ENCODE measurements at regions not wholly inside any gene's neighbourhood (a gene's known extent, or its start where the extent isn't known, plus 50 kb on each side); places are given as distances from the start of the nearest gene placed in this dataset.

DNA sequence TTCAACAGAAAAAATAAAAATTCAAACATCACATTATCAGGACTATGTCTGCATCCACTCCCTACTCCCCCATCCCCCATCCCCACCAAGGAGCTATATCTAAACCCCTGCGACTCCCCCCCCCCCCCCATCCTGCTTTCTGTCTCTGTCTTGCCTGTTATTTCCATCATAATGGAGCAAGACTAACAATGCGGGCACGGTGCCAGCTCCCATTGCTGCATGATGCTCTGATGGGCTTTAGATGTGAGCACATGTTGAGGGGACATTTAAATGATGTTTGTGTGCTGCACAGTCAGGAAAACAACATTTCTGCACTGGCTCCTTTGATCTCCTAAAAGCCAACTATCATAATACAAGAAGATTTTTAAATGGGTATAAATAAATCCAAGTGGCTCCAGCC lies 644.2 kb upstream of the SETBP1 start:
- Histone ChIP-seq H3K4me3 (ENCODE audit: low read length in 2 of 2) (no peak overlapping the region), H3K9me3 (replicated peaks in 1 of 2; ENCODE audit: control insufficient read depth in 2 of 2, insufficient read depth in 1 of 2, low read depth in 1 of 2, low read length in 2 of 2) (no peaks in the 10 kb centered on the region), H3K4ac (ENCODE audit: low read length) (no peak overlapping the region), H2BK15ac (ENCODE audit: low read length) (no peak overlapping the region), H3K79me1 (ENCODE audit: low read depth, low read length) (no peaks in the 10 kb centered on the region), H3K4me1 (ENCODE audit: control insufficient read depth in 2 of 2, insufficient read depth in 1 of 2, low read depth in 1 of 2, low read length in 2 of 2) (peaks cover 5 to 6% of the 10 kb centered on the region in 2 donors), H3K4me2 (ENCODE audit: insufficient read depth, low read length, poor library complexity, severe bottlenecking) (no peak overlapping the region), H2AK5ac (ENCODE audit: low read depth, low read length) (no peak overlapping the region), H3K14ac (ENCODE audit: low read length) (no peak overlapping the region), H2BK120ac (ENCODE audit: low read depth, low read length) (no peak overlapping the region), H2BK5ac (ENCODE audit: low read length) (no peak overlapping the region), H2BK12ac (ENCODE audit: low read length) (no peak overlapping the region), H3K18ac (ENCODE audit: low read length) (no peak overlapping the region), H3K9ac (ENCODE audit: low read depth, low read length, poor library complexity) (no peak overlapping the region), H3K27me3 (ENCODE audit: control insufficient read depth in 3 of 3, insufficient read depth in 3 of 3, low read depth in 1 of 3, low read length in 3 of 3) (no peaks in the 10 kb centered on the region), H3K27ac (replicated peaks; ENCODE audit: low read length) (no peak overlapping the region), H2AFZ (ENCODE audit: low read length) (no peak overlapping the region), H4K91ac (ENCODE audit: low read depth, low read length, poor library complexity) (no peak overlapping the region), H4K8ac (ENCODE audit: low read depth, low read length) (no peak overlapping the region), H3K23ac (ENCODE audit: low read depth, low read length, poor library complexity) (no peak overlapping the region), H3K36me3 (replicated peaks in 1 of 2; ENCODE audit: control insufficient read depth in 2 of 2, insufficient read depth in 2 of 2, low read length in 2 of 2) (no peaks in the 10 kb centered on the region)
- no peak for DNase-seq (ENCODE audit: low spot score)
- no CpG with 5 or more reads among the region's 3 CpGs for WGBS, 2 donors (ENCODE audit: extremely low coverage in 2 of 2, insufficient read length in 2 of 2, insufficient replicate concordance in 1 of 2)

DNA sequence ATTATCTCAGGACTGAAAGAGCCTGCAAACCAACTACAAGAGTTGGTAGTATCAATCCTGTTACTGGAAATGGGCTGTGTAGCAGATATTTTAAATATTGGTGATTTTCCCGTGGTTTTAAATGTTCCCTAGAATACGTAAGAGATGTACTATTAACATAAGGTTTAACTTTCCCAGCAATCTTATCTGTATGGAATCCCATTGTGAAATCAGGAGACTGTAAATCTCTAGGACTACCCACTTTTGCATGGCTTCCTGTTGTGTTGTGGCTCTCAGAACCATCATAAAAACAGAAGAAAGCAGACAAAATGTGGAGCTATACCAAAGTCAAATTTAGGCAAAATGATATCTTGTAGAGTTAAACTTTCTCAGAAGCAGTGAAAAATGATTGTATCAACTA lies 641.5 kb upstream of the SETBP1 start:
- no peak overlapping the region for H2BK12ac ChIP-seq (ENCODE audit: low read length)
- H3K27ac ChIP-seq (replicated peaks; ENCODE audit: low read length): no peak overlapping the region
- H4K91ac ChIP-seq (ENCODE audit: low read depth, low read length, poor library complexity): no peak overlapping the region
- H3K36me3 ChIP-seq (replicated peaks in 1 of 2; ENCODE audit: control insufficient read depth in 2 of 2, insufficient read depth in 2 of 2, low read length in 2 of 2): no peaks in the 10 kb centered on the region
- no peak overlapping the region for H2AFZ ChIP-seq (ENCODE audit: low read length)
- H3K23ac ChIP-seq (ENCODE audit: low read depth, low read length, poor library complexity): no peak overlapping the region
- H2BK5ac ChIP-seq (ENCODE audit: low read length): no peak overlapping the region
- no peak overlapping the region for H3K14ac ChIP-seq (ENCODE audit: low read length)
- H2BK120ac ChIP-seq (ENCODE audit: low read depth, low read length): no peak overlapping the region
- H3K4me3 ChIP-seq (ENCODE audit: low read length in 2 of 2): no peak overlapping the region
- H3K4ac ChIP-seq (ENCODE audit: low read length): no peak overlapping the region
- peaks cover 1 to 7% of the 10 kb centered on the region in 2 donors for H3K4me1 ChIP-seq (ENCODE audit: control insufficient read depth in 2 of 2, insufficient read depth in 1 of 2, low read depth in 1 of 2, low read length in 2 of 2)
- H3K9me3 ChIP-seq (replicated peaks in 1 of 2; ENCODE audit: control insufficient read depth in 2 of 2, insufficient read depth in 1 of 2, low read depth in 1 of 2, low read length in 2 of 2): no peaks in the 10 kb centered on the region
- WGBS, 2 donors (ENCODE audit: extremely low coverage in 2 of 2, insufficient read length in 2 of 2, insufficient replicate concordance in 1 of 2): no CpG with 5 or more reads among the region's 2 CpGs
- H4K8ac ChIP-seq (ENCODE audit: low read depth, low read length): no peak overlapping the region
- H3K79me1 ChIP-seq (ENCODE audit: low read depth, low read length): no peaks in the 10 kb centered on the region
- no peaks in the 10 kb centered on the region for H3K27me3 ChIP-seq (ENCODE audit: control insufficient read depth in 3 of 3, insufficient read depth in 3 of 3, low read depth in 1 of 3, low read length in 3 of 3)
- H2AK5ac ChIP-seq (ENCODE audit: low read depth, low read length): no peak overlapping the region
- no peak overlapping the region for H2BK15ac ChIP-seq (ENCODE audit: low read length)
- H3K18ac ChIP-seq (ENCODE audit: low read length): no peak overlapping the region
- H3K4me2 ChIP-seq (ENCODE audit: insufficient read depth, low read length, poor library complexity, severe bottlenecking): no peak overlapping the region
- no peak overlapping the region for H3K9ac ChIP-seq (ENCODE audit: low read depth, low read length, poor library complexity)
- no peak for DNase-seq (ENCODE audit: low spot score)

DNA sequence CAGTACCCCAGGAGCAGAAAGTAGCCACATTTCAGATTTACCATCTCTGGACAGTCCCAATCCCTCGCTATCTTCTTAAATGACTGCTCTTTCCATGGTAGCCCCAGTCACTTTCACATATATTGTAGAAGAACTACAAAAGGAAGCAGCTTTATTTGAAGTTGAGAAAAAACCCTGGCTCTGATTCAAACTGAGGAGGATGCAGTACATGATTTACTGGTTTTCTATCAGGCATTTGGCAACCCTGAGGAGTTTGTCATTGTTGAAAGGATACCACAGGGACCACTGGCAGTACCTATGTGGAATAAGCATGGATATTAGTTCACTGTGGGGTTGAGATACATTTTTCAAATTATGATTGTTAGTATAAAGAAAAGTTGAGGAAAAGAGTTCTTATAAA lies 640.9 kb upstream of the SETBP1 start:
- H3K36me3 ChIP-seq (replicated peaks in 1 of 2; ENCODE audit: control insufficient read depth in 2 of 2, insufficient read depth in 2 of 2, low read length in 2 of 2): no peaks in the 10 kb centered on the region
- no peak overlapping the region for H3K23ac ChIP-seq (ENCODE audit: low read depth, low read length, poor library complexity)
- no peak overlapping the region for H3K27ac ChIP-seq (replicated peaks; ENCODE audit: low read length)
- no peak overlapping the region for H3K9ac ChIP-seq (ENCODE audit: low read depth, low read length, poor library complexity)
- no peaks in the 10 kb centered on the region for H3K27me3 ChIP-seq (ENCODE audit: control insufficient read depth in 3 of 3, insufficient read depth in 3 of 3, low read depth in 1 of 3, low read length in 3 of 3)
- no peaks in the 10 kb centered on the region for H3K9me3 ChIP-seq (replicated peaks in 1 of 2; ENCODE audit: control insufficient read depth in 2 of 2, insufficient read depth in 1 of 2, low read depth in 1 of 2, low read length in 2 of 2)
- no peak overlapping the region for H3K18ac ChIP-seq (ENCODE audit: low read length)
- H3K79me1 ChIP-seq (ENCODE audit: low read depth, low read length): no peaks in the 10 kb centered on the region
- H2AK5ac ChIP-seq (ENCODE audit: low read depth, low read length): no peak overlapping the region
- H2BK5ac ChIP-seq (ENCODE audit: low read length): no peak overlapping the region
- no peak overlapping the region for H3K4ac ChIP-seq (ENCODE audit: low read length)
- H2AFZ ChIP-seq (ENCODE audit: low read length): no peak overlapping the region
- H2BK15ac ChIP-seq (ENCODE audit: low read length): no peak overlapping the region
- no peak overlapping the region for H2BK120ac ChIP-seq (ENCODE audit: low read depth, low read length)
- no peak overlapping the region for H3K14ac ChIP-seq (ENCODE audit: low read length)
- no peak for DNase-seq (ENCODE audit: low spot score)
- no peak overlapping the region for H3K4me3 ChIP-seq (ENCODE audit: low read length in 2 of 2)
- no peak overlapping the region for H2BK12ac ChIP-seq (ENCODE audit: low read length)
- no peak overlapping the region for H4K91ac ChIP-seq (ENCODE audit: low read depth, low read length, poor library complexity)
- no peak overlapping the region for H4K8ac ChIP-seq (ENCODE audit: low read depth, low read length)
- H3K4me1 ChIP-seq (ENCODE audit: control insufficient read depth in 2 of 2, insufficient read depth in 1 of 2, low read depth in 1 of 2, low read length in 2 of 2): peaks cover 1 to 7% of the 10 kb centered on the region in 2 donors
- no peak overlapping the region for H3K4me2 ChIP-seq (ENCODE audit: insufficient read depth, low read length, poor library complexity, severe bottlenecking)
- WGBS, 2 donors (ENCODE audit: extremely low coverage in 2 of 2, insufficient read length in 2 of 2, insufficient replicate concordance in 1 of 2): no CpG with 5 or more reads among the region's 1 CpG

DNA sequence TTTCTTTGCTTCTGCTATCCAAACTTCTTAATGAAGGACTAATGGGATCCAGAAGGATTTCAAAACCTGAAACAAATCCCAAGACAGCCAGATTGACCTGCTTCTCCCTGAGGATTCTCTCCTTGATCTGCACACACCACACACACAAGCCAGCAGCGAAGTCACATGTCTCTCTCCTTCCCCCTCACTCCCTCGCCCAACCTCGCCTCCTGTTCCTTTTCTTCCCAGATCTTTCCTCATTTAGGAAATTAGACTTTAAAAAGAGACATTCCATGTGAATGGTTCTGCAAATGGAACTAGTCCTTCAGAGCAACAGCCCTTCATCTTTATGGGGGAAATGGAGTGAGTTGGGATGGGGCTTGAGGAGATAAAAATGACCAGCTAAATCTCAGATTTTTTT lies 639.1 kb upstream of the SETBP1 start:
- no peak overlapping the region for H3K4me2 ChIP-seq (ENCODE audit: insufficient read depth, low read length, poor library complexity, severe bottlenecking)
- no peaks in the 10 kb centered on the region for H3K36me3 ChIP-seq (replicated peaks in 1 of 2; ENCODE audit: control insufficient read depth in 2 of 2, insufficient read depth in 2 of 2, low read length in 2 of 2)
- no peak overlapping the region for H2AK5ac ChIP-seq (ENCODE audit: low read depth, low read length)
- H3K18ac ChIP-seq (ENCODE audit: low read length): no peak overlapping the region
- H3K4me1 ChIP-seq (ENCODE audit: control insufficient read depth in 2 of 2, insufficient read depth in 1 of 2, low read depth in 1 of 2, low read length in 2 of 2): peaks cover under 1 to 7% of the 10 kb centered on the region in 2 donors
- H2AFZ ChIP-seq (ENCODE audit: low read length): peak overlapping the region; percentile 47
- WGBS, 2 donors (ENCODE audit: extremely low coverage in 2 of 2, insufficient read length in 2 of 2, insufficient replicate concordance in 1 of 2): no CpG with 5 or more reads among the region's 3 CpGs
- no peak overlapping the region for H3K4me3 ChIP-seq (ENCODE audit: low read length in 2 of 2)
- H4K91ac ChIP-seq (ENCODE audit: low read depth, low read length, poor library complexity): no peak overlapping the region
- H3K27ac ChIP-seq (replicated peaks; ENCODE audit: low read length): no peak overlapping the region
- no peak overlapping the region for H2BK5ac ChIP-seq (ENCODE audit: low read length)
- H2BK15ac ChIP-seq (ENCODE audit: low read length): no peak overlapping the region
- H3K14ac ChIP-seq (ENCODE audit: low read length): no peak overlapping the region
- no peak overlapping the region for H2BK12ac ChIP-seq (ENCODE audit: low read length)
- no peak for DNase-seq (ENCODE audit: low spot score)
- no peaks in the 10 kb centered on the region for H3K9me3 ChIP-seq (replicated peaks in 1 of 2; ENCODE audit: control insufficient read depth in 2 of 2, insufficient read depth in 1 of 2, low read depth in 1 of 2, low read length in 2 of 2)
- H3K23ac ChIP-seq (ENCODE audit: low read depth, low read length, poor library complexity): no peak overlapping the region
- H3K4ac ChIP-seq (ENCODE audit: low read length): no peak overlapping the region
- H3K9ac ChIP-seq (ENCODE audit: low read depth, low read length, poor library complexity): no peak overlapping the region
- no peak overlapping the region for H2BK120ac ChIP-seq (ENCODE audit: low read depth, low read length)
- no peaks in the 10 kb centered on the region for H3K79me1 ChIP-seq (ENCODE audit: low read depth, low read length)
- H3K27me3 ChIP-seq (ENCODE audit: control insufficient read depth in 3 of 3, insufficient read depth in 3 of 3, low read depth in 1 of 3, low read length in 3 of 3): no peaks in the 10 kb centered on the region
- no peak overlapping the region for H4K8ac ChIP-seq (ENCODE audit: low read depth, low read length)
